Ishikawa (cell line): ENCODE measurements at regions not wholly inside any gene's neighbourhood (a gene's known extent, or its start where the extent isn't known, plus 50 kb on each side); places are given as distances from the start of the nearest gene placed in this dataset.

Experiments
- CREB1 ChIP-seq: IDR thresholded peaks from 2 replicates; pipeline ENCODE4 v1.6.1; 2012; ENCODE audit warnings: low read depth
- EP300 ChIP-seq: IDR thresholded peaks from 2 replicates; pipeline ENCODE4 v1.6.1; 2012; ENCODE audit warnings: borderline replicate concordance
- FOXM1 ChIP-seq: IDR thresholded peaks from 2 replicates; pipeline ENCODE4 v1.6.1; 2012; ENCODE audit warnings: low read depth, borderline replicate concordance
- NFIC ChIP-seq: IDR thresholded peaks from 2 replicates; pipeline ENCODE4 v1.6.1; 2012
- REST ChIP-seq: IDR thresholded peaks from 2 replicates; pipeline ENCODE4 v1.6.1; 2012; ENCODE audit warnings: low read depth, mild to moderate bottlenecking
- TEAD4 ChIP-seq: IDR thresholded peaks from 2 replicates; pipeline ENCODE4 v1.6.1; 2012
- USF1 ChIP-seq: IDR thresholded peaks from 2 replicates; pipeline ENCODE4 v1.6.1; 2012
- YY1 ChIP-seq: IDR thresholded peaks from 2 replicates; pipeline ENCODE4 v1.6.1; 2012; ENCODE audit warnings: low read depth

- TF ChIP-seq CREB1 (no peak), NFIC (no peak), USF1 (no peak), FOXM1 (no peak), YY1 (no peak), EP300 (no peak), TEAD4 (no peak), REST (no peak)
These were observed 90.0 kb downstream of the TYW3 start for GRCh38 chr1:74822851-74823401.
